PC-9 (cell line): ENCODE measurements at regions not wholly inside any gene's neighbourhood (a gene's known extent, or its start where the extent isn't known, plus 50 kb on each side); places are given as distances from the start of the nearest gene placed in this dataset.

Experiments
- BruUV-seq: library from RNA; stranded (reverse); fragments of 400-500 nt; replicated peaks from 2 replicates; lab custom pipeline; 2021; lab: Mats Ljungman, UMichigan
- CTCF ChIA-PET: fragments of 300-600 bp; sonication (Branson Sonifier 250); formaldehyde crosslinking; loops from one replicate; lab custom pipeline; 2022; ENCODE audit warnings: antibody characterized with exemption; lab: Charles Lee
- POLR2A ChIA-PET: fragments of 300-600 bp; sonication (Branson Sonifier 250); formaldehyde crosslinking; loops from one replicate; lab custom pipeline; 2022; ENCODE audit warnings: antibody characterized with exemption; ENCODE audit not compliant: unreplicated experiment; lab: Charles Lee
- DNase-seq, 2 experiments: peaks; one replicate each; pipeline versions ENCODE4 v3.0.0 to v3.0.0-alpha.2; 2015 to 2022; ENCODE audit warnings: mixed read lengths in 1 of 2
- H2AFZ ChIP-seq: fragments of 200-600 bp; sonication (generic); 2 replicates; pipeline ENCODE4 v1.8.1; 2017; ENCODE audit warnings: antibody characterized with exemption
- H3F3A ChIP-seq: fragments of 200-600 bp; sonication (generic); 2 replicates; pipeline ENCODE4 v1.8.1; 2017; ENCODE audit warnings: antibody characterized with exemption, mild to moderate bottlenecking, low read depth; ENCODE audit not compliant: insufficient read depth
- H3K27ac ChIP-seq: fragments of 200-600 bp; sonication (generic); 2 replicates; pipeline ENCODE4 v1.6.1; 2016; ENCODE audit warnings: mixed run types
- H3K27me3 ChIP-seq: fragments of 200-600 bp; sonication (generic); 2 replicates; pipeline ENCODE4 v1.6.1; 2016; ENCODE audit warnings: low read depth, mixed run types; ENCODE audit not compliant: insufficient read depth
- H3K36me3 ChIP-seq: fragments of 200-600 bp; sonication (generic); 2 replicates; pipeline ENCODE4 v1.6.1; 2016; ENCODE audit warnings: low read depth, mixed run types
- H3K4me1 ChIP-seq: fragments of 200-600 bp; sonication (generic); replicated peaks from 2 replicates; pipeline ENCODE4 v1.6.1; 2016; ENCODE audit warnings: mixed run types; ENCODE audit not compliant: insufficient read depth
- H3K4me2 ChIP-seq: fragments of 200-600 bp; sonication (generic); 2 replicates; pipeline ENCODE4 v1.6.1; 2017; ENCODE audit warnings: mixed run types
- H3K4me3 ChIP-seq: fragments of 200-600 bp; sonication (generic); 2 replicates; pipeline ENCODE4 v1.6.1; 2016; ENCODE audit warnings: mixed run types
- H3K79me2 ChIP-seq: fragments of 200-600 bp; sonication (generic); 2 replicates; pipeline ENCODE4 v1.6.1; 2017; ENCODE audit warnings: low read depth, mixed run types
- H3K9me2 ChIP-seq: fragments of 200-600 bp; sonication (generic); 2 replicates; pipeline ENCODE4 v1.8.1; 2017; ENCODE audit warnings: mild to moderate bottlenecking; ENCODE audit not compliant: insufficient read depth
- H3K9me3 ChIP-seq: fragments of 200-600 bp; sonication (generic); 2 replicates; pipeline ENCODE4 v1.8.1; 2016; ENCODE audit warnings: low read depth; ENCODE audit not compliant: insufficient read depth
- H4K20me1 ChIP-seq: fragments of 200-600 bp; sonication (generic); 2 replicates; pipeline ENCODE4 v1.8.1; 2017; ENCODE audit not compliant: insufficient read depth
- CTCF ChIP-seq: fragments of 200-600 bp; sonication (generic); conservative IDR thresholded peaks from 2 replicates; pipeline ENCODE4 v1.6.1; 2017; ENCODE audit warnings: mixed run types, antibody characterized with exemption, mild to moderate bottlenecking, moderate library complexity
- EZH2 ChIP-seq: fragments of 200-600 bp; sonication (generic); IDR thresholded peaks from 2 replicates; pipeline ENCODE4 v1.8.0; 2017; ENCODE audit warnings: antibody characterized with exemption, low read depth
- intact Hi-C: fragments of 100-400 bp; cut with micrococcal nuclease; formaldehyde crosslinking; loops from one replicate; pipeline ENCODE4 v1.10.0; 2022; ENCODE audit not compliant: unreplicated experiment

GRCh38 chr9:85137696-85138095, 468.2 kb downstream of the NTRK2 start:
- intact Hi-C loops = no loop called here
- Histone ChIP-seq H3K4me3 (no peak overlapping the region), H3K9me3 (no peaks in the 10 kb centered on the region; the same call in 1 of the 2 replicates), H4K20me1 (no peaks in the 10 kb centered on the region), H3K27me3 (peaks cover 11% of the 10 kb centered on the region; the same call in 1 of the 2 replicates), H3F3A (no peaks in the 10 kb centered on the region), H3K27ac (no peak overlapping the region), H3K9me2 (no peaks in the 10 kb centered on the region), H2AFZ (no peak overlapping the region), H3K79me2 (no peaks in the 10 kb centered on the region), H3K4me1 (no peaks in the 10 kb centered on the region), H3K4me2 (no peak overlapping the region), H3K36me3 (no peaks in the 10 kb centered on the region)
- no TSS peak for BruUV-seq
- CTCF ChIA-PET = no interaction called here
- TF ChIP-seq EZH2 = no peak
- no peak for TF ChIP-seq CTCF
- no peak for DNase-seq
- POLR2A ChIA-PET = no interaction called here

- no peak for DNase-seq
- POLR2A ChIA-PET = no interaction called here
These were observed 467.5 kb downstream of the NTRK2 start for GRCh38 chr9:85136987-85137386.

GRCh38 chr9:85136507-85136906, 467.0 kb downstream of the NTRK2 start:
- Histone ChIP-seq H3K4me2 (no peak overlapping the region), H3K27me3 (peaks cover 11% of the 10 kb centered on the region; the same call in 1 of the 2 replicates), H3K9me3 (no peaks in the 10 kb centered on the region; the same call in 1 of the 2 replicates), H3K4me1 (no peaks in the 10 kb centered on the region), H3K27ac (no peak overlapping the region), H4K20me1 (no peaks in the 10 kb centered on the region), H3F3A (no peaks in the 10 kb centered on the region), H2AFZ (no peak overlapping the region), H3K4me3 (no peak overlapping the region), H3K79me2 (no peaks in the 10 kb centered on the region), H3K36me3 (no peaks in the 10 kb centered on the region), H3K9me2 (no peaks in the 10 kb centered on the region)
- ChIA-PET POLR2A (no interaction called here), CTCF (no interaction called here)
- no peak for TF ChIP-seq CTCF
- TF ChIP-seq EZH2 = no peak
- no TSS peak for BruUV-seq
- intact Hi-C loops = no loop called here
- DNase-seq = no peak

More at GRCh38 chr9:85136987-85137386, 467.5 kb downstream of the NTRK2 start:
- TF ChIP-seq EZH2 (no peak), CTCF (no peak)
- Histone ChIP-seq H3K4me3 (no peak overlapping the region), H4K20me1 (no peaks in the 10 kb centered on the region), H3F3A (no peaks in the 10 kb centered on the region), H3K9me2 (no peaks in the 10 kb centered on the region), H3K9me3 (no peaks in the 10 kb centered on the region; the same call in 1 of the 2 replicates), H3K36me3 (no peaks in the 10 kb centered on the region), H3K4me1 (no peaks in the 10 kb centered on the region), H2AFZ (no peak overlapping the region), H3K27me3 (peaks cover 11% of the 10 kb centered on the region; the same call in 1 of the 2 replicates), H3K4me2 (no peak overlapping the region), H3K27ac (no peak overlapping the region), H3K79me2 (no peaks in the 10 kb centered on the region)
- intact Hi-C loops = no loop called here
- CTCF ChIA-PET = no interaction called here
- BruUV-seq = no TSS peak
